ENCODE measurements at regions not wholly inside any gene's neighbourhood (a gene's known extent, or its start where the extent isn't known, plus 50 kb on each side); places are given as distances from the start of the nearest gene placed in this dataset.

DNA sequence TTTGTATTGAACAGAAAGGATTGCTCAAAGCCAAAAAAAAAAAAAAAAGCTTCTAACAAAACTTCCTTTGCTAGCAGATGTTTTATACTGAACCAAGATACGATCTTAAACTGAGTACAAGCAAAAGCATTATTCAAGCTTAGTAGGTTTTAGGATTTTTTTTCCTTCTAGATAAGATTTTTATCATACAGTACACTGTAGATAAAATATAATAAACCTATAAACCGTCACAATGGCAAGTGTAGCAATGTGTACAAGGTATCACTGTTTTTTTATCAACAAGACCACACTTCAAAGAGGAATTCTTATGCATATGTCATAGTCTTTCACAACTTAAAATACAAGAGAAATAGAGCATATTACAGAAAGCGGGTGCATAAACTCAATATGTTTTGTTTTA lies 56.5 kb upstream of the TRPM3 start:
- DNase-seq: no peak
- Mint-ChIP-seq H3K27me3 (no peaks in the 10 kb centered on the region), H3K9me3 (no peaks in the 10 kb centered on the region), H3K27ac (no peak overlapping the region), H3K36me3 (no peaks in the 10 kb centered on the region), H3K4me3 (no peak overlapping the region), H3K4me1 (ENCODE audit: low read depth) (no peaks in the 10 kb centered on the region)
- POLR2A ChIA-PET: interaction anchor here (0.7 kb wide), 1 partner anchor 71 kb away, joined by 3 read pairs; no protein-coding TSS in a partner anchor
- intact Hi-C loops (cut with micrococcal nuclease): no loop called here
- CTCF ChIA-PET: no interaction called here

DNA sequence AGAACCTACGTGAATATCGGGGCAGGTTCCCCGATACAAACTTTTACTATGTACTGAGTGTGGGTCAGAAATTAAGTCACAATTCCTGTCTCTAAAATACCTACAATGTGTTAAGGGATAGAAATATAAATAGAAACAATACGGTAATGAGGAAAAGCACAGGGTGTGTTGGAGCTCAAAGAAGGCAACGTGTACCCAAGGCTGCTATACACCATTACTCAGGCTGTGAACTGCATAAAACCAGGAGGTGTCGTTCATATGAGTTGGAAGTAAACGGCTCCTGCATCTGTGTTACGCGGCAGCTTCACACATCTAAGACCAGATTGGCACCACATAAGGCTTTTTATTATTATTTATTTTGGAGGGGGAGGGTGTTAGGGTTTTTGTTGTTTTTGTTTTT lies 50.1 kb upstream of the TRPM3 start:
- Mint-ChIP-seq H3K9me3 (peaks cover 4% of the 10 kb centered on the region), H3K4me1 (ENCODE audit: low read depth) (no peaks in the 10 kb centered on the region), H3K27ac (no peak overlapping the region), H3K4me3 (no peak overlapping the region), H3K36me3 (no peaks in the 10 kb centered on the region), H3K27me3 (no peaks in the 10 kb centered on the region)
- ChIA-PET CTCF (no interaction called here), POLR2A (no interaction called here)
- no peak for DNase-seq
- intact Hi-C loops (cut with micrococcal nuclease): no loop called here

Data from activated CD4-positive, alpha-beta memory T cell treated with anti-CD3 and anti-CD28 coated beads for 36 hours (primary cell).